ENCODE measurements at regions not wholly inside any gene's neighbourhood (a gene's known extent, or its start where the extent isn't known, plus 50 kb on each side); places are given as distances from the start of the nearest gene placed in this dataset.

- Histone ChIP-seq H3K27ac (ENCODE audit: poor library complexity, severe bottlenecking) (no peak overlapping the region), H3K4me3 (ENCODE audit: severe bottlenecking) (no peak overlapping the region), H3K27me3 (ENCODE audit: insufficient read depth, poor library complexity, severe bottlenecking) (no peaks in the 10 kb centered on the region), H3K36me3 (ENCODE audit: low read depth) (no peaks in the 10 kb centered on the region), H3K9me3 (ENCODE audit: severe bottlenecking) (no peaks in the 10 kb centered on the region), H3K4me1 (ENCODE audit: insufficient read depth, poor library complexity, severe bottlenecking) (no peaks in the 10 kb centered on the region)
- TF ChIP-seq CTCF (IDR thresholded peaks at IDR 0.05; ENCODE audit: poor library complexity, severe bottlenecking), result no peak
- ATAC-seq (ENCODE audit: low read depth) (no peak), DNase-seq (ENCODE audit: low spot score) (no peak)
Measured at GRCh38 chr5:6321078-6321477, 57.3 kb downstream of the MED10 start.

GRCh38 chr5:6319116-6319515 lies 59.2 kb downstream of the MED10 start:
- DNase-seq (ENCODE audit: low spot score) (no peak), ATAC-seq (ENCODE audit: low read depth) (peak; percentile 28; the same call in 1 of the 3 replicates)
- Histone ChIP-seq H3K27ac (ENCODE audit: poor library complexity, severe bottlenecking) (no peak overlapping the region), H3K36me3 (ENCODE audit: low read depth) (no peaks in the 10 kb centered on the region), H3K4me1 (ENCODE audit: insufficient read depth, poor library complexity, severe bottlenecking) (no peaks in the 10 kb centered on the region), H3K4me3 (ENCODE audit: severe bottlenecking) (no peak overlapping the region), H3K9me3 (ENCODE audit: severe bottlenecking) (no peaks in the 10 kb centered on the region), H3K27me3 (ENCODE audit: insufficient read depth, poor library complexity, severe bottlenecking) (no peaks in the 10 kb centered on the region)
- TF ChIP-seq CTCF (IDR thresholded peaks at IDR 0.05; ENCODE audit: poor library complexity, severe bottlenecking), result no peak

- no peak overlapping the region for H3K4me3 ChIP-seq (ENCODE audit: severe bottlenecking)
- peak; percentile 18; the same call in 2 of the 3 replicates for ATAC-seq (ENCODE audit: low read depth)
- H3K4me1 ChIP-seq (ENCODE audit: insufficient read depth, poor library complexity, severe bottlenecking), result no peaks in the 10 kb centered on the region
- TF ChIP-seq CTCF (IDR thresholded peaks at IDR 0.05; ENCODE audit: poor library complexity, severe bottlenecking), result no peak
- no peak for DNase-seq (ENCODE audit: low spot score)
- no peaks in the 10 kb centered on the region for H3K9me3 ChIP-seq (ENCODE audit: severe bottlenecking)
- H3K36me3 ChIP-seq (ENCODE audit: low read depth), result no peaks in the 10 kb centered on the region
- H3K27ac ChIP-seq (ENCODE audit: poor library complexity, severe bottlenecking), result no peak overlapping the region
- H3K27me3 ChIP-seq (ENCODE audit: insufficient read depth, poor library complexity, severe bottlenecking), result no peaks in the 10 kb centered on the region
Measured at GRCh38 chr5:6317116-6317798, 61.1 kb downstream of the MED10 start.

- no peak overlapping the region for H3K4me3 ChIP-seq (ENCODE audit: severe bottlenecking)
- DNase-seq (ENCODE audit: low spot score) (no peak), ATAC-seq (ENCODE audit: low read depth) (no peak)
- no peaks in the 10 kb centered on the region for H3K4me1 ChIP-seq (ENCODE audit: insufficient read depth, poor library complexity, severe bottlenecking)
- no peak for TF ChIP-seq CTCF (IDR thresholded peaks at IDR 0.05; ENCODE audit: poor library complexity, severe bottlenecking)
- no peaks in the 10 kb centered on the region for H3K27me3 ChIP-seq (ENCODE audit: insufficient read depth, poor library complexity, severe bottlenecking)
- no peaks in the 10 kb centered on the region for H3K36me3 ChIP-seq (ENCODE audit: low read depth)
- no peaks in the 10 kb centered on the region for H3K9me3 ChIP-seq (ENCODE audit: severe bottlenecking)
- no peak overlapping the region for H3K27ac ChIP-seq (ENCODE audit: poor library complexity, severe bottlenecking)
Measured at GRCh38 chr5:6315580-6315979, 62.8 kb downstream of the MED10 start.
